ENCODE measurements at regions not wholly inside any gene's neighbourhood (a gene's known extent, or its start where the extent isn't known, plus 50 kb on each side); places are given as distances from the start of the nearest gene placed in this dataset.
"Not testable (repeated sequence)": the region's sequence is repeated elsewhere in the genome, so short reads cannot be mapped to it uniquely, and the experiment has no call there.

- no peak for DNase-seq (ENCODE audit: low read depth, low spot score)
- CTCF ChIA-PET, result no interaction called here
- POLR2A ChIA-PET, result no interaction called here
- no peak for TF ChIP-seq CTCF (IDR thresholded peaks at IDR 0.05; ENCODE audit: insufficient read depth, low read length, missing control alignments)
- no peak overlapping the region for H3K4me3 ChIP-seq (ENCODE audit: low read depth, low read length)
Observed at GRCh38 chr5:152472083-152472482, 67.0 kb upstream of the NMUR2 start.

GRCh38 chr5:152474961-152475360 is 69.9 kb upstream of the NMUR2 start:
- no peak for TF ChIP-seq CTCF (IDR thresholded peaks at IDR 0.05; ENCODE audit: insufficient read depth, low read length, missing control alignments)
- H3K4me3 ChIP-seq (ENCODE audit: low read depth, low read length), result no peak overlapping the region
- CTCF ChIA-PET, result no interaction called here
- DNase-seq (ENCODE audit: low read depth, low spot score), result no peak
- POLR2A ChIA-PET, result no interaction called here

- H3K4me3 ChIP-seq (ENCODE audit: low read depth, low read length), result no peak overlapping the region
- TF ChIP-seq CTCF (IDR thresholded peaks at IDR 0.05; ENCODE audit: insufficient read depth, low read length, missing control alignments), result no peak
- ChIA-PET CTCF (no interaction called here), POLR2A (no interaction called here)
- no peak for DNase-seq (ENCODE audit: low read depth, low spot score)
Observed at GRCh38 chr5:152477536-152477935, 72.5 kb upstream of the NMUR2 start.

DNA sequence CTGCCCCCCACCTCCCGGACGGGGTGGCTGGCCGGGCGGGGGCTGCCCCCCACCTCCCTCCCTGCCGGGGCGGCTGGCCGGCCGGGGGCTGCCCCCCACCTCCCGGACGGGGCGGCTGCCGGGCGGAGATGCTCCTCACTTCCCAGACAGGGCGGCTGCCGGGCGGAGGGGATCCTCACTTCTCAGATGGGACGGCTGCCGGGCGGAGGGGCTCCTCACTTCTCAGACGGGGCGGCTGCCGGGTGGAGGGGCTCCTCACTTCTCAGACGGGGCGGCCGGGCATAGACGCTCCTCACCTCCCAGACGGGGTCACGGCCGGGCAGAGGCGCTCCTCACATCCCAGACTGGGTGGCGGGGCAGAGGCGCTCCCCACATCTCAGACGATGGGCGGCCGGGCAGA is 74.8 kb upstream of the NMUR2 start:
- POLR2A ChIA-PET; CTCF ChIA-PET; H3K4me3 ChIP-seq (ENCODE audit: low read depth, low read length); DNase-seq (ENCODE audit: low read depth, low spot score): not testable (repeated sequence)

DNA sequence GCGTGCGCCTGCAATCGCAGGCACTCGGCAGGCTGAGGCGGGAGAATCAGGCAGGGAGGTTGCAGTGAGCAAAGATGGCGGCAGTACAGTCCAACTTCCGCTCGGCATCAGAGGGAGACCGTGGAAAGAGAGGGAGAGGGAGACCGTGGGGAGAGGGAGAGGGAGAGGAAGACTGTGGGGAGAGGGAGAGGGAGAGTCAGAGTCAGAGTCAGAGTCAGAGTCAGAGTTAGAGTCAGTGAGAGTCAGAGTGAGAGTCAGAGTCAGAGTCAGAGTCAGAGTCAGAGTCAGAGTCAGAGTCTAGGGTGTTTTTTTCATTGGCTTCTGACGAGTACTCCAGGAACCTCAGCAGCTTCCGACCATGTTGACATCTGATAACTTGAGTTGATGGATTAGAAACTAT is 75.6 kb upstream of the NMUR2 start:
- H3K4me3 ChIP-seq (ENCODE audit: low read depth, low read length); DNase-seq (ENCODE audit: low read depth, low spot score); CTCF ChIA-PET; POLR2A ChIA-PET: not testable (repeated sequence)

- POLR2A ChIA-PET, result no interaction called here
- DNase-seq (ENCODE audit: low read depth, low spot score), result no peak
- CTCF ChIA-PET, result no interaction called here
- no peak overlapping the region for H3K4me3 ChIP-seq (ENCODE audit: low read depth, low read length)
- TF ChIP-seq CTCF (IDR thresholded peaks at IDR 0.05; ENCODE audit: insufficient read depth, low read length, missing control alignments), result no peak
Observed at GRCh38 chr5:152487130-152487529, 82.1 kb upstream of the NMUR2 start.

DNA sequence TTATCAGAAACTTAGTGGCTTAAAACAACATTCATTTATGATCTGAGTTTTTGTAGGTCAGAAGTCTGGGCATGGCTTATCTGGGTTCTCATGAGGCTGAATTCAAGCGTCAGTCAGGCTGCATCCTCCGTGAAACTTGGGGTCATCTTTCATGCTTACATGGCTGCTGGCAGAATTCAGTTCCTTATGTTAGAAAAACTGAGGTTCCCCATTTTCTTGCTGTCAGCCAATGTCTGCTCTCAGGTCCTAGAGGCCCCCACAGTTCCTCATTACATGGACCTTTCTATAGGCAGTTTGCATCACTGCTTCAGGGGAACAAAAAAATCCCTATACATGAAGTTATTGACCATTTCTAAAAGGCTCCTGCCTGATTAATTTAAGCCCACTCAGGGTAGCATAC is 83.8 kb upstream of the NMUR2 start:
- ChIA-PET CTCF (no interaction called here), POLR2A (no interaction called here)
- TF ChIP-seq CTCF (IDR thresholded peaks at IDR 0.05; ENCODE audit: insufficient read depth, low read length, missing control alignments), result no peak
- no peak overlapping the region for H3K4me3 ChIP-seq (ENCODE audit: low read depth, low read length)
- DNase-seq (ENCODE audit: low read depth, low spot score), result no peak
